GM19023 (cell line): ENCODE measurements at regions not wholly inside any gene's neighbourhood (a gene's known extent, or its start where the extent isn't known, plus 50 kb on each side); places are given as distances from the start of the nearest gene placed in this dataset.

Experiments used
- ATAC-seq: cut with Tn5 transposase; IDR thresholded peaks from one replicate; pipeline ENCODE4 v1.9.1; 2021; ENCODE audit warnings: mild to moderate bottlenecking, moderate library complexity; ENCODE audit not compliant: unreplicated experiment

- no peak for ATAC-seq
Measured at GRCh38 chr2:43088143-43089073, 138.0 kb downstream of the ZFP36L2 start.

DNA sequence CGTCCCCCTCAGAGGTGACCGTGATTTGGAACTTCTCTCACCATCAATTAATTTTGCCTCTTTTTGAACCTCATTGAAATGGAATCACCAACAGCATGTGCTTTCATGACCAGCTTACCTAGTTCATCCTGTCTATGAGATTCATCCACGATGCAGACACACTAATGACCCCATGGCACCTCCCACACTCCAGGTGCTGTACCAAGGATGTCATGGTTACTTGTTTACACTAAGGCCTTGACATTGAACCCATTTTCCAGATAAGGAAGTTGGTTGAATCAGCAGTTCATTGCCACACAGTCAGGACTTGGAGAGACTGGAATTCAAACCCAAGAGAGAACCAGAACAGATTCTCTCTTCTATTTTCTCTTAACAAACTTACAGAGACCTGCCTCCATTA is 139.0 kb downstream of the ZFP36L2 start:
- no peak for ATAC-seq

DNA sequence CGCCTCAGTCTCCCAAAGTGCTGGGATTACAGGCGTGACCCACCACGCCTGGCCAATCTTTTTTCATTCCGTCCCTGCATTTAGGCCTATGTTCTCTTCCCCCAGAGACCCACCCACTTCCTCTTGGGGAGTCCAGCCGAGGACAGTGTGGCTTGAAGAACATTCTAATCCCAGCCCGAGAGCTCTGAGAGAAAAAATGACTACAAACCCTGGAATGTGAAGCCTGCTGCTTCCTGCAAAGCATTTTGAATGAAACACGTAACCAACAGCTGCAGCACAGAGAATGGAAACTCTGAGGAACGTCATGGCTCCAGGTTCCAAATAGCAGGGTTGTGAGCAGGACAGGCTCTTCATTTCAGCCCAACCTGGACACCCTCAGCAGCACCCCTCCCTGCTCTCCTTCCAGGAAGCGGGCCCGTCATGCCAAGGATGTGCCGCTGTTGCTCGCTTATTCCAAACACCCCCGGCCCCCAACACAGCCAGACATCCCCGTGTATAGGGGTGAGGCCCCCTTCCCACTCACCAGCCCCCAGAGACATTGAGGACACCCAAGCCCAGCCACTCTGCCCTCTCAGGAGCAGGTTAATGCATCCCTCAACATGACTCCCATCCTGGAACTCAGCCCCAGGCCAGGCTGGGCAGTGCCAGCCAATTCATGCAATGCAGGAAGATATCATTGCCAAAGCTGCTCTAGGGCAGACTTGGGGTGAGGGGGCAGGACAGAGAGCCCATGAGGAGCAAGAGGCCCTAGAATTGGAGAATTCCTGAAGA is 139.8 kb downstream of the ZFP36L2 start:
- no peak for ATAC-seq

DNA sequence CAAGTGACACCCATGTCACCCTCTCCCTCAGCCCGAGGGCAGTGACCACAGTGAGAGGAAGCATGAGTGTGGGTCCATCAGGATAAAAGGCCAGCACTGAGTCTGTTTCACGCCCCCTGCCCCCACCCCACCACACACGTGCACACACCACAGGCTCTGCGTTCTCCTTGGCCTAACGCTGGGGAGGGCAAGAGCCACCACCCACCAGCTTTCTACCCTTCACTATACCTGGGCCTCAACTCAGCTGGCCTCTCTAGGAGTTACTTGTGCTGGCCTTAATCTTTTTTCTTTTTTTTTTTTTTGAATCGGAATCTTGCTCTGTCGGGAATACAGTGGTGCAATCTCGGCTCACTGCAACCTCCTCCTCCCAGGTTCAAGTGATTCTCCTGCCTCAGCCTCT is 140.5 kb downstream of the ZFP36L2 start:
- ATAC-seq = no peak

DNA sequence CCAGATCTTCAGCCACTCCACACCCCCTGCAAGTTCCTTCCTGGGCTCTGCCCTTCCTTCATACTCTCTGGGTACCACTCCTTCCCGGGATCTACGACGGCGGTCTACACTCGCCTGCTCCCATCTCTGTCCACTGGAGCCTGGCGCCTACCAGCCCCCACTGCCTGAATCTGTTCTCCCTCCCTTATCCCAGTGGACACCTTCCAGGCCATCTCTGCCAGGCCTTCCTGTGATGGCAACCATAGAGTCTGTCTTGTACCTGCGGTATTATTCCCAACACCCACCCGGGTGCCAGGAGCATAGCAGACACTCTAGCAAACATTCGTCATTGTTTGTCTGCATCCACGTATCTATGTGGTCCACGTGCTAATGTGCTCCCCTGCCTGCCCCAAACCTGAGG is 140.9 kb downstream of the ZFP36L2 start:
- no peak for ATAC-seq

DNA sequence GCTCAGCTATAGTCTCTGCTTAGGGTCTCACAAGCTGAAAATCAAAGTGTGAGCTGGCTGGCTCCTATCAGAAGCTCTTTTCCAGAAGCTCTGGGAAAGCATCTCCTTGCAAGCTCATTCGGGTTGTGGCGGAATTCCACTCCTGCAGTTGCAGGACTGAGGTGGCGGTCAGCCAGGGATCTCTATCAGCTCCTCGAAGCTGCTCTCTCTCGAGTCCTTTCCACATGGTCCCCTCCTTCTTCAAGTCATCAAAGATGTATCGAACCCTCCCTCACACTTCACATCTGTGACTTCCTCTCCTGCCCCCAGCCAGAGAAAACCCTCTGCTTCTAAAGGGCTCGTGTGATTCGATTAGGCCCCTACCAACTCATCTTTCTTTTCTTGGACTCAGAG is 141.7 kb downstream of the ZFP36L2 start:
- ATAC-seq = no peak

- no peak for ATAC-seq
Measured at GRCh38 chr2:43083710-43084698, 142.4 kb downstream of the ZFP36L2 start.

DNA sequence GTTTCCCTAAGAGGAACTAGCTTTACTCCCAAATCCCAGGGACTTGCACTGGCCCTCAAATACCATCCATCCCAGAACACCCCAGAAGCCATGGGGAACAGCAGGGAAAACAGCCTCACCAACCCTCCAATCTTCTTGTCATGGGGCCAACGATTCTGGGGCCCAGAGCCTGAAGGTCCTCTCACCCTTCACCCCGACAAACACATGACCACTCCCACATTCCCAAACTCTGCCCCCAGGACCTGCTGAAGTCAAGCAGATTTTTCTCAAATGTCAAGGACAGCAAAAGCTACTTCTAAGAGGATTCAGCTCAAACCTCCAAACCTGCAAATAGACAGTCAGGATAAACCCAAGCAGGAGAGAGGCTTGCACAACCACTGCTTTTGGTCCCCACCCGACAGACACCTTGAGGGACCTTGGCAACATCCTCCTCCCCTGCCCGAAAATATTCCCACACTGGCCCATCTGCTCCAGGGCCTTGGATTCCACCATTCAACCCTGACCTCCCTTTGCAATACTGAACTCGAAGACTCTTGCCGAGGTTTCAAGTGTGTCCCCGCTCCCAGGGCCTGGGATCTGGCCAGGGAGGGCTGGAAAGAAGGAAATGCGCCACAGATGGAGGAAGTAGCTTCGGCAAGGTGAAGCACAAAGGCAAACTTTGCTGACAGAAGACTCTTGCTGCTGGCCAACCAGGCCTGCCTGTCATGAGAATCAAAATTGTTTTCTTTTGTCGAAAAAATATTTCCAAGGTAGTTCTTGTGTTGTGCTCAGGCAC is 143.3 kb downstream of the ZFP36L2 start:
- no peak for ATAC-seq

GRCh38 chr2:43082111-43082894 is 144.1 kb downstream of the ZFP36L2 start:
- ATAC-seq = no peak

GRCh38 chr2:43081131-43081765 is 145.2 kb downstream of the ZFP36L2 start:
- no peak for ATAC-seq

DNA sequence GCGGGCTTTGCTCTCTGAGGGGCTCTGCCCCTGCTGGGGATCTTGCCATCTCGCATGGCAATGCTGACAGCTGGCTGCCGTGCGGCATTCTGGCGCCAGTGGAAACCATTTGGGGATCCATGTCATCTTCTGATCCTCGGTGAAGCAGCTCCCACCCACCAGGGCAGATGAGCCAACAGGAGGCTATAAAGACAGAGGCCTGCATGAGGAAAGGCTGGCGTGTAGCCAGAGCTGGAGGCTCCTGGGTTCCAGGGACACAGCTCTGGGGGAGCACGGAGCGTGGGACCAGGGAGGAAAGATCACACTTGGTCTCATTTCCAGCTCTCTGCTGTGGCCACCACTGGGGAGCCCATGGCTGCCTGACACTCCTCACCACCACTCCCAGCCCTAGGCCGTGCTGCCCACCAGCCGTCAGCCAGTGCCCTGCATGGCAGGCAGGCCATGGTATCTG is 145.8 kb downstream of the ZFP36L2 start:
- no peak for ATAC-seq

DNA sequence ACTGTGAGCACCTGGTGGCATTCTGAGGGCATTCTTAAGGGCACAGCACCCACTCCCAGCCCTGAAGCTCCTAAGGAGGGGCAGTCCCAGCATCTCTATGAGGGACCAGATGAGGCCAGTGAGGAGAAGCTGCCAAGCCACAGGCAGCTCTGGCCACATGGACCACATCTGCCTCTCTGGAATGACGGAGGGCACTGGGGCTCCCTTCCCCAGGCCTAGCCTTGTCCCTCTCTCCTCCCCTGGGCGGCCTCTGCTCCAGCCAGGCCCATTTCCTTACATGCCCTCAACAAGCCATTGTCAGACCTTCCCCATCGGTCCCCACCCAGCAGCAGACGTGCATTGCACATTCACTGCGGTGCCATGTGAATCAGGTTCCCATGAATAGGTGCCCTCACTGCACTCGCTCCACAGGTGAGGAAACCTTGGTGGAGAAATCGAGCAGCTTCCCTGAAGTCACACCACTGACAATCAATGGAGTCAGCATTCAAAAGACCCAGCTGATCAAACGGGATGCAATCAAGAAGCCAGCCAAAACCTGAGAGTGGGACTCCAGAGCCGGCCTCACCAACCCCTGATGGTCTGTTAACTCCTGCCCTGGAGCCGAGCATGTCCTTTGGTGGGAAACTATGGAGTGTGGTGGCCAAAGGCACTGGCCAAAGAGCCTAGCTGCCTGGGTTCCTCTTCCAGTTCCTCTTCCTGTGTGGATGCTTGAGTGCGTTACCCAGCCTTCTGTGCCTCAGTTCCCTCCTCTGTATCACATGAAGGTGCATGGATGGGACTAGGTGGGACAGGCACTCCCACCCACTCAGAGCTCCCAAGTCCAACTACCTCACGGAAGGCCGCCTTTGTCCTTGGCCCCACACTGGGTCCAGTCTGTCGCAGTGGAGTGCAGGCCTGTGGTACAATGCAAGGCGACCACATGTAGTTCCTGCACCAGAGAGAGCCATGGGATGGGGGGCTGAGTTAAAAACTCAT is 147.3 kb downstream of the ZFP36L2 start:
- no peak for ATAC-seq

GRCh38 chr2:43078301-43078700 is 148.1 kb downstream of the ZFP36L2 start:
- ATAC-seq = no peak

DNA sequence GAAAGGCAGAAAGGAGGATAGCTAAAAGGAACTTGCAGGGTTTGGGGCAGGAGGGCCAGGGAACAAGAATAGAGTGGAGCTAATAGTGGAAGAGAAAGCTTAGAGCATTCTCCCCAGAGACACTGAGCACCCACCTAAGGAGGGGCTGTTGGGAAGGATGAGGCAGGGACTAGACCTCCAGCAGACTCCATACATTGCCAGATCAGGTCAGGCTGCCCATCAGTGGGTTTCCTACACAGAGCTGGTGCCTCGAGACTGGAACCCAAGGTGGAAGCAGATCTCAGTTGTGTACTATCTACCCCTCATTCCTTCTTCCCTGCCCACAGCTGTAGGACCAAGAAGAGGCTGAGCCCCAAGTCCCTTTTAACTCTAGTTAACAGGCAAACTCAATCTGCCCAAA is 148.5 kb downstream of the ZFP36L2 start:
- no peak for ATAC-seq

GRCh38 chr2:43076676-43077075 is 149.7 kb downstream of the ZFP36L2 start:
- ATAC-seq = no peak

- no peak for ATAC-seq
Measured at GRCh38 chr2:43075811-43076585, 150.4 kb downstream of the ZFP36L2 start.

DNA sequence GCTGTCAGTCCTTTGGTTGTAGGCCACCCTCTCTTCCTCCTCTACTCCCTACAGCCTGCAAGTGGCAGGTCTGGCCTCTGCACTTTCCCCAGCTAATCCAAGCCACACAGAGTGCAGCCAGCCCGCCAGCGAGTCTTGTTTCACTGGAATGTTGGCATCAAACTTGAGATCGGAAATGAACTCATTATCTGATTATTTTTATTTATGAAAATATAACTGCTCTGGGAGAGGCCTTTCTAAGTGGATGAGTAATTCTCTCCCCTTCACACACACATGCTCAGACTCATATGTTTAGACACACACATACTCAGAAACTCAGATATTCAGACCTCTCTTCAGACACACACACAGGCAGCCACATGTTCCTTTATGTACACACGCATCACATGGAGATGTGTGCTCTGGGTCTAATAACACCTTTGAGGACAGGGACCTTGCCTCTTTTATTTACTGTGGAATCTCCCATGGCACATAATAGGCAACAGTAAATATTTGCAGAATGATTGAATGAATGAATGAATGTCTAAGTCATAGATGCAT is 151.3 kb downstream of the ZFP36L2 start:
- ATAC-seq = no peak
